Activated CD8-positive, alpha-beta T cell treated with anti-CD3 and anti-CD28 coated beads for 36 hours (primary cell): ENCODE measurements at regions not wholly inside any gene's neighbourhood (a gene's known extent, or its start where the extent isn't known, plus 50 kb on each side); places are given as distances from the start of the nearest gene placed in this dataset.

Source experiments
- ATAC-seq: fragments of 200-7000 bp; cut with Tn5 transposase; one replicate; pipeline ENCODE4 v1.10.0; 2021; ENCODE audit warnings: mild to moderate bottlenecking, moderate library complexity
- CTCF ChIA-PET: fragments of 350-600 bp; sonication (Branson Sonifier 250); formaldehyde crosslinking; loops from one replicate; lab custom pipeline; 2021; ENCODE audit warnings: antibody characterized with exemption; lab: Charles Lee
- POLR2A ChIA-PET: fragments of 350-600 bp; sonication (Branson Sonifier 250); formaldehyde crosslinking; loops from one replicate; lab custom pipeline; 2021; ENCODE audit warnings: antibody characterized with exemption; lab: Charles Lee
- DNase-seq: peaks from one replicate; pipeline ENCODE4 v3.0.0-alpha.2; 2020
- H3K27ac Mint-ChIP-seq: one replicate; pipeline ENCODE4 v1.8.0; 2021; ENCODE audit warnings: mild to moderate bottlenecking, mixed read lengths
- H3K27me3 Mint-ChIP-seq: one replicate; pipeline ENCODE4 v1.8.0; 2021; ENCODE audit warnings: mixed read lengths
- H3K36me3 Mint-ChIP-seq: one replicate; pipeline ENCODE4 v1.8.0; 2021; ENCODE audit warnings: low read depth, mixed read lengths
- H3K4me1 Mint-ChIP-seq: one replicate; pipeline ENCODE4 v1.8.0; 2021; ENCODE audit warnings: low read depth, mixed read lengths
- H3K4me3 Mint-ChIP-seq: one replicate; pipeline ENCODE4 v1.8.0; 2021; ENCODE audit warnings: mild to moderate bottlenecking, moderate library complexity, mixed read lengths
- H3K9me3 Mint-ChIP-seq: one replicate; pipeline ENCODE4 v1.8.0; 2021; ENCODE audit warnings: mixed read lengths
- intact Hi-C: fragments of 100-400 bp; cut with micrococcal nuclease; formaldehyde crosslinking; loops from one replicate; pipeline ENCODE4 v1.10.0; 2022
- TF ChIP-seq, protein P1 (sequence below): fragments of 200-600 bp; IDR thresholded peaks from one replicate; pipeline ENCODE4 v1.8.0; 2022; ENCODE audit warnings: antibody characterized with exemption, mild to moderate bottlenecking

DNA sequence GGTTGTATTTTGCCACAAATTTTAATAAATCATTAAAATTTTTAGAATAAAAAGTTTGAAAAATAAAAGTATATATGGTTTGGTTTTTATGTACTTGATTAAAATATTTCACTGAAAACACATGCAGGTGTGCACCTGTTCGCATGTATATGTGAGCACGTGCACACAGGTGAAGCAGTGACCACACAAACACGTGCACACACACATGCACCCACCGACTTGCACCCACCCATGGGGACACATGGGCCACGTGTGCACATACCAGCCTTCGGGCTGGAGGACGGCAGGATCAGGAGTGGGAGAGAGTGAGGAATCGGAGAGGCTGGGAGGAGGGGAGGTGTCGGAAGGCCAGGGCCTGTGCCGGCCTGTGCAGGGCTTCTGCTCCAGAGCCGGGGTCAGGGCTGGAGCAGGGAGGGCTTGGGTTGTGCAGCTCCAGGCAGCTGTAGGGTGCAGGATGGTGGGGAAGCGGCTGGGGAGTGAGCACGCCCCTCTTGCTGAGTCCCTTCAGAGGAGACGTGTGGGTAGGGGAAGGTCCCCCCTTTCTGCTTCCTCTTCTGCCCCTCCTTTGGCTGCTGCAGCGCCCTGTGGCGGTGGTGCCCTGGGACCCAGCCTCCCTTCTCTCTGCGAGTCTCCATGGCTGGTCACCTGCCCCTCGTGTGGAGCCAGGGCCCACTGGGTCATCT lies 106.9 kb upstream of the HDAC4 start:
- ATAC-seq (no peak), DNase-seq (no peak)
- intact Hi-C loops = no loop called here
- Mint-ChIP-seq H3K9me3 (no peaks in the 10 kb centered on the region), H3K36me3 (no peaks in the 10 kb centered on the region), H3K27me3 (no peaks in the 10 kb centered on the region), H3K27ac (no peak overlapping the region), H3K4me1 (no peaks in the 10 kb centered on the region), H3K4me3 (no peak overlapping the region)
- CTCF ChIA-PET = no interaction called here
- TF ChIP-seq, protein P1, sequence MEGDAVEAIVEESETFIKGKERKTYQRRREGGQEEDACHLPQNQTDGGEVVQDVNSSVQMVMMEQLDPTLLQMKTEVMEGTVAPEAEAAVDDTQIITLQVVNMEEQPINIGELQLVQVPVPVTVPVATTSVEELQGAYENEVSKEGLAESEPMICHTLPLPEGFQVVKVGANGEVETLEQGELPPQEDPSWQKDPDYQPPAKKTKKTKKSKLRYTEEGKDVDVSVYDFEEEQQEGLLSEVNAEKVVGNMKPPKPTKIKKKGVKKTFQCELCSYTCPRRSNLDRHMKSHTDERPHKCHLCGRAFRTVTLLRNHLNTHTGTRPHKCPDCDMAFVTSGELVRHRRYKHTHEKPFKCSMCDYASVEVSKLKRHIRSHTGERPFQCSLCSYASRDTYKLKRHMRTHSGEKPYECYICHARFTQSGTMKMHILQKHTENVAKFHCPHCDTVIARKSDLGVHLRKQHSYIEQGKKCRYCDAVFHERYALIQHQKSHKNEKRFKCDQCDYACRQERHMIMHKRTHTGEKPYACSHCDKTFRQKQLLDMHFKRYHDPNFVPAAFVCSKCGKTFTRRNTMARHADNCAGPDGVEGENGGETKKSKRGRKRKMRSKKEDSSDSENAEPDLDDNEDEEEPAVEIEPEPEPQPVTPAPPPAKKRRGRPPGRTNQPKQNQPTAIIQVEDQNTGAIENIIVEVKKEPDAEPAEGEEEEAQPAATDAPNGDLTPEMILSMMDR = no peak
- POLR2A ChIA-PET = no interaction called here

DNA sequence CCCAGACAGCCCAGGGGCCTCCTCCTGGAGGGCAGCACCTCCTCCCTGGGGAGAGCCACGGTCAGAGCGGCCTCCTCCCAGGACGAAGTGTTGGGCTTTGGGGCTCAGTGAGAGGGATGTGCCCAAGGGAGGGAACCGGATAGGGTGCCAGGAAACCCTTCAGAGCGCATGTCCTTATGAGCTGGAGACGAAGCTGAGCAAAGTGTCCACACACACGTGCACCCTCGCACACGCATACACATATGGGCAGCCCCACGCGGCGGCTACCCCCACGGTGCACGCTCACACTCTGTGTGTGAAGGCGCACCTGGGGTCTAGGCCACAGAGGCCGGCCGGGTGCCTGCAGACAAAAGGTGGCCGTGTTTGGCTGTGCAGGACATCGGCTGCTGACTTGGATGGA lies 106.1 kb upstream of the HDAC4 start:
- POLR2A ChIA-PET = no interaction called here
- TF ChIP-seq, protein P1 = no peak
- intact Hi-C loops = no loop called here
- ATAC-seq (no peak), DNase-seq (no peak)
- CTCF ChIA-PET = no interaction called here
- Mint-ChIP-seq H3K27me3 (no peaks in the 10 kb centered on the region), H3K27ac (no peak overlapping the region), H3K36me3 (no peaks in the 10 kb centered on the region), H3K4me3 (no peak overlapping the region), H3K9me3 (no peaks in the 10 kb centered on the region), H3K4me1 (no peaks in the 10 kb centered on the region)

GRCh38 chr2:239506101-239506857 lies 105.5 kb upstream of the HDAC4 start:
- ATAC-seq (no peak), DNase-seq (no peak)
- H3K4me3 Mint-ChIP-seq = no peak overlapping the region
- no peaks in the 10 kb centered on the region for H3K36me3 Mint-ChIP-seq
- intact Hi-C loops = no loop called here
- no peak overlapping the region for H3K27ac Mint-ChIP-seq
- H3K4me1 Mint-ChIP-seq = no peaks in the 10 kb centered on the region
- TF ChIP-seq, protein P1 = no peak
- no peaks in the 10 kb centered on the region for H3K9me3 Mint-ChIP-seq
- CTCF ChIA-PET = no interaction called here
- POLR2A ChIA-PET = no interaction called here
- no peaks in the 10 kb centered on the region for H3K27me3 Mint-ChIP-seq

GRCh38 chr2:239504643-239505235 lies 103.9 kb upstream of the HDAC4 start:
- Mint-ChIP-seq H3K4me1 (no peaks in the 10 kb centered on the region), H3K36me3 (no peaks in the 10 kb centered on the region), H3K27me3 (no peaks in the 10 kb centered on the region), H3K27ac (no peak overlapping the region), H3K9me3 (no peaks in the 10 kb centered on the region), H3K4me3 (no peak overlapping the region)
- CTCF ChIA-PET = no interaction called here
- TF ChIP-seq, protein P1 = no peak
- POLR2A ChIA-PET = no interaction called here
- DNase-seq = no peak
- ATAC-seq = no peak
- intact Hi-C loops = no loop called here
